Panc1 (cell line): ENCODE measurements at regions not wholly inside any gene's neighbourhood (a gene's known extent, or its start where the extent isn't known, plus 50 kb on each side); places are given as distances from the start of the nearest gene placed in this dataset.

Source experiments
- ATAC-seq: fragments of 200-7000 bp; cut with Tn5 transposase; 2 replicates; pipeline ENCODE4 v1.9.1; 2020; ENCODE audit warnings: mild to moderate bottlenecking, moderate library complexity
- BruUV-seq: library from RNA; stranded (reverse); fragments of 400-500 nt; replicated peaks from 2 replicates; lab custom pipeline; 2021; lab: Mats Ljungman, UMichigan
- CTCF ChIA-PET: fragments of 300-600 bp; sonication (Branson Sonifier 250); formaldehyde crosslinking; loops from one replicate; lab custom pipeline; 2022; ENCODE audit warnings: antibody characterized with exemption; lab: Charles Lee
- POLR2A ChIA-PET: fragments of 300-600 bp; sonication (Branson Sonifier 250); formaldehyde crosslinking; loops from one replicate; lab custom pipeline; 2022; ENCODE audit warnings: antibody characterized with exemption; lab: Charles Lee
- DNase-seq: peaks from one replicate; pipeline ENCODE4 v3.0.0-alpha.2; 2010; ENCODE audit warnings: low read depth, low spot score
- H3K27ac ChIP-seq: 2 replicates; pipeline ENCODE4 v1.5.1; 2011; ENCODE audit warnings: mild to moderate bottlenecking, low read length, inconsistent platforms
- H3K27me3 ChIP-seq: fragments of 200-500 bp; sonication (Bioruptor generic); 2 replicates; pipeline ENCODE4 v1.6.0; 2014; ENCODE audit warnings: low read length, inconsistent platforms; ENCODE audit not compliant: control insufficient read depth, insufficient read depth
- H3K36me3 ChIP-seq: fragments of 200-500 bp; sonication (Bioruptor generic); 2 replicates; pipeline ENCODE4 v1.5.1; 2014; ENCODE audit warnings: inconsistent platforms, mild to moderate bottlenecking, low read length, moderate library complexity; ENCODE audit not compliant: control insufficient read depth, insufficient read depth
- H3K4me1 ChIP-seq: 2 replicates; pipeline ENCODE4 v1.5.1; 2011; ENCODE audit warnings: inconsistent platforms, mild to moderate bottlenecking, low read length, moderate library complexity; ENCODE audit not compliant: control insufficient read depth, insufficient read depth
- H3K4me3 ChIP-seq, 2 experiments: 2 replicates each; pipeline ENCODE4 v1.5.1; 2011 to 2012; ENCODE audit warnings: low read depth in 2 of 2, low read length in 2 of 2, mild to moderate bottlenecking in 2 of 2, inconsistent platforms in 1 of 2, moderate library complexity in 1 of 2
- H3K9me3 ChIP-seq: fragments of 200-500 bp; sonication (Bioruptor generic); 2 replicates; pipeline ENCODE4 v1.5.1; 2014; ENCODE audit warnings: low read depth, mild to moderate bottlenecking, inconsistent platforms, low read length, moderate library complexity; ENCODE audit not compliant: control insufficient read depth, insufficient read depth
- POLR2AphosphoS5 ChIP-seq: IDR thresholded peaks from 2 replicates; pipeline ENCODE4 v1.6.1; 2012; ENCODE audit warnings: mild to moderate bottlenecking, low read depth, low read length, moderate library complexity
- SIN3A ChIP-seq: IDR thresholded peaks from 2 replicates; pipeline ENCODE4 v1.6.1; 2012; ENCODE audit warnings: low read depth, mild to moderate bottlenecking, low read length, moderate library complexity, borderline replicate concordance; ENCODE audit not compliant: insufficient read depth
- TCF7L2 ChIP-seq: IDR thresholded peaks from 2 replicates; pipeline ENCODE4 v1.6.1; 2011; ENCODE audit warnings: mild to moderate bottlenecking, low read depth, low read length, inconsistent platforms
- in situ Hi-C: cut with HindIII; loops from 2 replicates; pipeline ENCODE4 v1.10.0; 2016; ENCODE audit warnings: low sequenced_read_pairs, low pct_unique_long_range_greater_than_20kb
- intact Hi-C: fragments of 100-400 bp; cut with micrococcal nuclease; formaldehyde crosslinking; loops from one replicate; pipeline ENCODE4 v1.10.0; 2022; ENCODE audit not compliant: unreplicated experiment
- TF ChIP-seq, protein P1 (sequence below): fragments of 450-650 bp; IDR thresholded peaks from 2 replicates; pipeline ENCODE4 v1.5.1; 2017; ENCODE audit warnings: mild to moderate bottlenecking
- TF ChIP-seq, protein P2 (sequence below), 2 experiments: IDR thresholded peaks; 2 replicates each; pipeline ENCODE4 v1.6.1; 2011 to 2012; ENCODE audit warnings: low read depth in 2 of 2, control low read depth in 1 of 2, low read length in 1 of 2, mild to moderate bottlenecking in 1 of 2, moderate library complexity in 1 of 2; ENCODE audit not compliant: insufficient read depth in 1 of 2

DNA sequence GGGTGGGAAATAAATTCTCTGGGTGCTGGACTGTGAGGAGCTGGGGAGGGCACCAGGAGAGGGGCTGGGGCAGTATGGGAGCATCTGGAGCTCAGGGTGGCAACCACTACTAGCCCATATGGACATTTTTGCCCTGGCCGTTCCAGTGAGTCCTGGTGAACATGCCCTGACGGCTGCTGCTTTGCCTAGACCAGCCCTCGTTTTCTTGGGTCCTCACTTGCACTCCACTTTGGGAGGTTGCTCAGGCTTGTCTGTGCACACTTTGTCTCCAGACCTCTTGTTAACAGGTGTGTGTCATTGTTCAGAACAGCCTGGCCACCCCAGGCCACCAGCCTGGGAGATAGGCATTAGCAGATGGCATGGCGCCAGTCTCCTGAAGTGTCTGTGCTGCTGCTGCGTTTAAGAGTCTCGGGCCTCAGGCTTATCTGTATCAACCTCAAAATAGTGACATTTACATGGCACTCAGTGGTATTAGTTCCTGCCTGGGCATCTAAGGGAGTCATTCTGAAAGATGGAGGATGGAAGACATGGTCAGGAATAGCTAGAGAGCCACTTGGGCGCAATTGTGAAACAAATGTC lies 190.5 kb downstream of the PTPRU start:
- no peak overlapping the region for H3K27ac ChIP-seq
- DNase-seq (no peak), ATAC-seq (no peak)
- H3K9me3 ChIP-seq: no peaks in the 10 kb centered on the region
- intact Hi-C loops: no loop called here
- POLR2A ChIA-PET: no interaction called here
- no peaks in the 10 kb centered on the region for H3K36me3 ChIP-seq
- CTCF ChIA-PET: no interaction called here
- in situ Hi-C loops: no loop called here
- H3K4me3 ChIP-seq: no peak overlapping the region
- BruUV-seq: no TSS peak
- no peaks in the 10 kb centered on the region for H3K4me1 ChIP-seq
- peaks cover 9% of the 10 kb centered on the region; the same call in 1 of the 2 replicates for H3K27me3 ChIP-seq
- TF ChIP-seq, protein P1, sequence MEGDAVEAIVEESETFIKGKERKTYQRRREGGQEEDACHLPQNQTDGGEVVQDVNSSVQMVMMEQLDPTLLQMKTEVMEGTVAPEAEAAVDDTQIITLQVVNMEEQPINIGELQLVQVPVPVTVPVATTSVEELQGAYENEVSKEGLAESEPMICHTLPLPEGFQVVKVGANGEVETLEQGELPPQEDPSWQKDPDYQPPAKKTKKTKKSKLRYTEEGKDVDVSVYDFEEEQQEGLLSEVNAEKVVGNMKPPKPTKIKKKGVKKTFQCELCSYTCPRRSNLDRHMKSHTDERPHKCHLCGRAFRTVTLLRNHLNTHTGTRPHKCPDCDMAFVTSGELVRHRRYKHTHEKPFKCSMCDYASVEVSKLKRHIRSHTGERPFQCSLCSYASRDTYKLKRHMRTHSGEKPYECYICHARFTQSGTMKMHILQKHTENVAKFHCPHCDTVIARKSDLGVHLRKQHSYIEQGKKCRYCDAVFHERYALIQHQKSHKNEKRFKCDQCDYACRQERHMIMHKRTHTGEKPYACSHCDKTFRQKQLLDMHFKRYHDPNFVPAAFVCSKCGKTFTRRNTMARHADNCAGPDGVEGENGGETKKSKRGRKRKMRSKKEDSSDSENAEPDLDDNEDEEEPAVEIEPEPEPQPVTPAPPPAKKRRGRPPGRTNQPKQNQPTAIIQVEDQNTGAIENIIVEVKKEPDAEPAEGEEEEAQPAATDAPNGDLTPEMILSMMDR: no peak
- TF ChIP-seq TCF7L2 (no peak), POLR2AphosphoS5 (no peak), SIN3A (no peak)
- TF ChIP-seq, protein P2, sequence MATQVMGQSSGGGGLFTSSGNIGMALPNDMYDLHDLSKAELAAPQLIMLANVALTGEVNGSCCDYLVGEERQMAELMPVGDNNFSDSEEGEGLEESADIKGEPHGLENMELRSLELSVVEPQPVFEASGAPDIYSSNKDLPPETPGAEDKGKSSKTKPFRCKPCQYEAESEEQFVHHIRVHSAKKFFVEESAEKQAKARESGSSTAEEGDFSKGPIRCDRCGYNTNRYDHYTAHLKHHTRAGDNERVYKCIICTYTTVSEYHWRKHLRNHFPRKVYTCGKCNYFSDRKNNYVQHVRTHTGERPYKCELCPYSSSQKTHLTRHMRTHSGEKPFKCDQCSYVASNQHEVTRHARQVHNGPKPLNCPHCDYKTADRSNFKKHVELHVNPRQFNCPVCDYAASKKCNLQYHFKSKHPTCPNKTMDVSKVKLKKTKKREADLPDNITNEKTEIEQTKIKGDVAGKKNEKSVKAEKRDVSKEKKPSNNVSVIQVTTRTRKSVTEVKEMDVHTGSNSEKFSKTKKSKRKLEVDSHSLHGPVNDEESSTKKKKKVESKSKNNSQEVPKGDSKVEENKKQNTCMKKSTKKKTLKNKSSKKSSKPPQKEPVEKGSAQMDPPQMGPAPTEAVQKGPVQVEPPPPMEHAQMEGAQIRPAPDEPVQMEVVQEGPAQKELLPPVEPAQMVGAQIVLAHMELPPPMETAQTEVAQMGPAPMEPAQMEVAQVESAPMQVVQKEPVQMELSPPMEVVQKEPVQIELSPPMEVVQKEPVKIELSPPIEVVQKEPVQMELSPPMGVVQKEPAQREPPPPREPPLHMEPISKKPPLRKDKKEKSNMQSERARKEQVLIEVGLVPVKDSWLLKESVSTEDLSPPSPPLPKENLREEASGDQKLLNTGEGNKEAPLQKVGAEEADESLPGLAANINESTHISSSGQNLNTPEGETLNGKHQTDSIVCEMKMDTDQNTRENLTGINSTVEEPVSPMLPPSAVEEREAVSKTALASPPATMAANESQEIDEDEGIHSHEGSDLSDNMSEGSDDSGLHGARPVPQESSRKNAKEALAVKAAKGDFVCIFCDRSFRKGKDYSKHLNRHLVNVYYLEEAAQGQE (IDR thresholded peaks at IDR 0.05; ENCODE audit: insufficient read depth in 1 of 2, low read depth in 2 of 2, low read length in 1 of 2): no peak

DNA sequence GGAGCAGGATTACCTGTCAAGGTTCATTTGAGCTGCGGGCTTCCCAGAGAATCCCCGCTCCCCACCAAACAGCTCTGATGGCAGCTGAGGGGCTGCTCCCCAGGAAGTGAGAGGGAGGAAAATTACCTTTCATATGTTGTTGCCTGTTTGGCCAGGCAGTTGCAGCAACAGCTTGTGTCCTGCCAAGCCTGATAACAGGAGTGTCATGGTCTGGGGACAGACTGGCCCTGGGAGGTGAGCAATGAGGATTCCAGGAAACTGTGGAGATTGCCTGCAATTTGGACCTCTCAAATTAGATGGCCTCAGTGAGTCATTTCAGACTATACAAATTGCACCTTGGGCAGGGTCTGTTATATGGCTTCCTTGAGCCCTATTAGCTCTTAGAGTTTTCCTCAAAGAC lies 189.3 kb downstream of the PTPRU start:
- in situ Hi-C loops: no loop called here
- ChIA-PET CTCF (no interaction called here), POLR2A (no interaction called here)

More for the DNA sequence above, 189.3 kb downstream of the PTPRU start:
- H3K9me3 ChIP-seq: no peaks in the 10 kb centered on the region
- H3K4me3 ChIP-seq: no peak overlapping the region
- DNase-seq (no peak), ATAC-seq (no peak)
- BruUV-seq: no TSS peak
- intact Hi-C loops: no loop called here
- H3K27me3 ChIP-seq: peaks cover 9% of the 10 kb centered on the region; the same call in 1 of the 2 replicates
- TF ChIP-seq TCF7L2 (no peak), POLR2AphosphoS5 (no peak), SIN3A (no peak)
- TF ChIP-seq, protein P1: no peak
- TF ChIP-seq, protein P2 (IDR thresholded peaks at IDR 0.05; ENCODE audit: insufficient read depth in 1 of 2, low read depth in 2 of 2, low read length in 1 of 2): no peak
- H3K36me3 ChIP-seq: no peaks in the 10 kb centered on the region
- H3K27ac ChIP-seq: no peak overlapping the region
- no peaks in the 10 kb centered on the region for H3K4me1 ChIP-seq
